Upper lobe of left lung (tissue), 6 donors: ENCODE measurements at regions not wholly inside any gene's neighbourhood (a gene's known extent, or its start where the extent isn't known, plus 50 kb on each side); places are given as distances from the start of the nearest gene placed in this dataset.

ENCODE experiments used
- ATAC-seq, 2 donors: fragments of 200-7000 bp; cut with Tn5 transposase; one replicate each; pipeline ENCODE4 v1.9.1; 2022; ENCODE audit warnings: mild to moderate bottlenecking in 2 of 2, moderate library complexity in 2 of 2; ENCODE audit not compliant: low FRiP score in 2 of 2
- DNase-seq, 2 donors: peaks; one replicate each; pipeline ENCODE4 v3.0.0-alpha.2; 2019 to 2020
- H3K27ac ChIP-seq, 4 donors: fragments of 200-600 bp; sonication (generic); one replicate each; pipeline ENCODE4 v1.5.1; 2016 to 2019
- H3K27me3 ChIP-seq, 4 donors: fragments of 200-600 bp; sonication (generic); one replicate each; pipeline ENCODE4 v1.5.1; 2017 to 2019
- H3K36me3 ChIP-seq, 4 donors: fragments of 200-600 bp; sonication (generic); one replicate each; pipeline ENCODE4 v1.5.1; 2016 to 2019
- H3K4me1 ChIP-seq, 4 donors: fragments of 200-600 bp; sonication (generic); one replicate each; pipeline ENCODE4 v1.5.1; 2018 to 2019
- H3K4me3 ChIP-seq, 4 donors: fragments of 200-600 bp; sonication (generic); one replicate each; pipeline ENCODE4 v1.5.1; 2017 to 2019; ENCODE audit warnings: mild to moderate bottlenecking in 2 of 4, moderate library complexity in 1 of 4
- H3K9me3 ChIP-seq, 4 donors: fragments of 200-600 bp; sonication (generic); one replicate each; pipeline ENCODE4 v1.5.1; 2018 to 2019
- EP300 ChIP-seq, 4 donors: sonication (generic); formaldehyde crosslinking; IDR thresholded peaks; one replicate each; pipeline ENCODE4 v1.5.1; 2017; ENCODE audit warnings: antibody characterized with exemption in 4 of 4, control low read depth in 2 of 4
- POLR2A ChIP-seq, 4 donors: fragments of 450-650 bp; IDR thresholded peaks; one replicate each; pipeline ENCODE4 v1.5.1; 2016 to 2017; ENCODE audit warnings: antibody characterized with exemption in 4 of 4, mild to moderate bottlenecking in 2 of 4
- POLR2AphosphoS5 ChIP-seq, 2 donors: sonication (generic); formaldehyde crosslinking; IDR thresholded peaks; one replicate each; pipeline ENCODE4 v1.5.1; 2017; ENCODE audit warnings: antibody characterized with exemption in 2 of 2
- WGBS, 2 donors: methylation state at CpG; one replicate each; pipeline ENCODE4 v1.1.5; 2017 to 2018; 5-methylcytosine and 5-hydroxymethylcytosine counted together
- TF ChIP-seq, protein P1 (sequence below), 6 experiments: fragments of 450-650 bp in 4 of 6; fragments of 200-600 bp in 2 of 6; sonication (generic) in 2 of 6; IDR thresholded peaks; one replicate each; pipeline ENCODE4 v1.5.1; 2016 to 2019; ENCODE audit warnings: antibody characterized with exemption in 6 of 6
- donor health status: DM: no; HTN: no; CAD: no; lungs with moderate emphysema.
- donor health status: DM: no; HTN: yes; CAD: no; lungs with severe emphysema.

DNA sequence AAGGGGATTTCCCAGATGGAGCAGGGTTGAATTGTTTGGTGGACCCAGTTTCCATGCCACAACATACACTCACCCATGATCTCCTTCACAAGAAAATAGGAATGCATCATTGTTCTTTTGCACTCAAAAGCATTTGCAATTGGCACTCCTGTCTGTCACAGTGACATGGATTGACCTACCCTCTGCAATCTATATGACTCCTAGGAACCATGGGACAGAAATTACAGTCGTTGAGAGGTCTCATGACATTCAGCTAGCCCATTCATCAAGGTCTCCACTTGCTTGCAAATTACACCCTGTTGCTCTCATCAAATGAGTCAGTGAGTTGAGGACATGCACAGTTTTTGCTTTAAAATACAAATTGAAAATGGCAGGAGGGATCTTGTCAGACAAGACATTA, 448.5 kb downstream of the LPIN1 start:
- WGBS, 2 donors = 67 to 80% methylated on average over 1 of the region's 1 CpG
- H3K4me1 ChIP-seq = peaks cover 3 to 16% (median 10%) of the 10 kb centered on the region in 4 donors
- no peaks in the 10 kb centered on the region for H3K27me3 ChIP-seq
- no peak for DNase-seq
- H3K36me3 ChIP-seq = no peaks in the 10 kb centered on the region
- no peaks in the 10 kb centered on the region for H3K9me3 ChIP-seq
- H3K27ac ChIP-seq = no peak overlapping the region
- TF ChIP-seq, protein P1, sequence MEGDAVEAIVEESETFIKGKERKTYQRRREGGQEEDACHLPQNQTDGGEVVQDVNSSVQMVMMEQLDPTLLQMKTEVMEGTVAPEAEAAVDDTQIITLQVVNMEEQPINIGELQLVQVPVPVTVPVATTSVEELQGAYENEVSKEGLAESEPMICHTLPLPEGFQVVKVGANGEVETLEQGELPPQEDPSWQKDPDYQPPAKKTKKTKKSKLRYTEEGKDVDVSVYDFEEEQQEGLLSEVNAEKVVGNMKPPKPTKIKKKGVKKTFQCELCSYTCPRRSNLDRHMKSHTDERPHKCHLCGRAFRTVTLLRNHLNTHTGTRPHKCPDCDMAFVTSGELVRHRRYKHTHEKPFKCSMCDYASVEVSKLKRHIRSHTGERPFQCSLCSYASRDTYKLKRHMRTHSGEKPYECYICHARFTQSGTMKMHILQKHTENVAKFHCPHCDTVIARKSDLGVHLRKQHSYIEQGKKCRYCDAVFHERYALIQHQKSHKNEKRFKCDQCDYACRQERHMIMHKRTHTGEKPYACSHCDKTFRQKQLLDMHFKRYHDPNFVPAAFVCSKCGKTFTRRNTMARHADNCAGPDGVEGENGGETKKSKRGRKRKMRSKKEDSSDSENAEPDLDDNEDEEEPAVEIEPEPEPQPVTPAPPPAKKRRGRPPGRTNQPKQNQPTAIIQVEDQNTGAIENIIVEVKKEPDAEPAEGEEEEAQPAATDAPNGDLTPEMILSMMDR (IDR thresholded peaks at IDR 0.05) = no peak
- TF ChIP-seq EP300 (IDR thresholded peaks at IDR 0.05) = no peak
- no peak for TF ChIP-seq POLR2A (IDR thresholded peaks at IDR 0.05)
- no peak for TF ChIP-seq POLR2AphosphoS5 (IDR thresholded peaks at IDR 0.05)
- H3K4me3 ChIP-seq = no peak overlapping the region
- no peak for ATAC-seq

DNA sequence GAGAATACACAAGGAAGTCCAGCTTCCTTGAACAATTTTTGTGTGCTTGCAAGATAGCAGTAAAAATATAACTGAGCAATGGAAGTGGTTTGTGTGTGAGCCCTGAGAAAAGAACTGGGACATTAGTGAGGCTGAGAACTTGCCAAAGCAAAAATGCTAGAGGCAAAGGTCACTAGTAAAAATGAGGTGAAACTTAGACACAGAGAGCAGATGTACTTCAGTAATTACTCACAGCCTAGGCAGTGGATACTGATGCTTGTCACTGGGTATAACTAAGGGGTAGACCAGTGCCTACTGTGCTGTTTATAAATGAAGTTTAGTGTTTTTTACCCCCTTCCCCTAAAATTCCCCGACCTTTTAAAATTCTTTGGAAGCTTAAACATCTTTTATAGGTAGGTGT, 450.1 kb downstream of the LPIN1 start:
- no peak for ATAC-seq
- peaks cover 9 to 21% (median 13%) of the 10 kb centered on the region in 4 donors for H3K4me1 ChIP-seq
- no peaks in the 10 kb centered on the region for H3K27me3 ChIP-seq
- DNase-seq = no peak
- no peak overlapping the region for H3K27ac ChIP-seq
- 76 to 90% methylated on average over 1 of the region's 1 CpG for WGBS, 2 donors
- TF ChIP-seq POLR2AphosphoS5 (IDR thresholded peaks at IDR 0.05) = no peak
- TF ChIP-seq EP300 (IDR thresholded peaks at IDR 0.05) = no peak
- TF ChIP-seq, protein P1 (IDR thresholded peaks at IDR 0.05) = no peak
- TF ChIP-seq POLR2A (IDR thresholded peaks at IDR 0.05) = no peak
- no peaks in the 10 kb centered on the region for H3K9me3 ChIP-seq
- no peaks in the 10 kb centered on the region for H3K36me3 ChIP-seq
- H3K4me3 ChIP-seq = no peak overlapping the region

DNA sequence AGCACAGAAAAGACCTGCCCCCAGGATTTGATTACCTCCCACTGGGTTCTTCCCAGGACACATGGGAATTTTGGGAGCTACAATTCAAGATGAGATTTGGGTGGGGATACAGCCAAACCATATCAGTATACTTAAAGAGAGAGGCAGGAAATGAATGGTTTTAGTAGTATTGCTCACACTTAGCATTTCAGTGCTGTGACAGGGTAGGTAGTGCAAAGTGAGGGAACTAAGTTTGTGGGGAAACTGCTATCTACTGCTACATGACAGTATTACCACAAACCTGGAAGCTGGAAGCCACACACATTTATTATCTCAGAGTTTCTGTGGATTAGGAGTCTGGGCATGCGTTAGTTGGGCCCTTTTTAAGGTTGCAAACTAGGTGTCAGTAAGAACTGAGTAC, 450.7 kb downstream of the LPIN1 start:
- H3K9me3 ChIP-seq = no peaks in the 10 kb centered on the region
- ATAC-seq (no peak), DNase-seq (no peak)
- no peak overlapping the region for H3K27ac ChIP-seq
- 93 to 100% methylated on average over 1 of the region's 1 CpG for WGBS, 2 donors
- H3K36me3 ChIP-seq = no peaks in the 10 kb centered on the region
- H3K27me3 ChIP-seq = no peaks in the 10 kb centered on the region
- H3K4me1 ChIP-seq = peaks cover 9 to 18% (median 13%) of the 10 kb centered on the region in 4 donors
- no peak overlapping the region for H3K4me3 ChIP-seq
- TF ChIP-seq POLR2AphosphoS5 (IDR thresholded peaks at IDR 0.05) (no peak), POLR2A (IDR thresholded peaks at IDR 0.05) (no peak)

DNA sequence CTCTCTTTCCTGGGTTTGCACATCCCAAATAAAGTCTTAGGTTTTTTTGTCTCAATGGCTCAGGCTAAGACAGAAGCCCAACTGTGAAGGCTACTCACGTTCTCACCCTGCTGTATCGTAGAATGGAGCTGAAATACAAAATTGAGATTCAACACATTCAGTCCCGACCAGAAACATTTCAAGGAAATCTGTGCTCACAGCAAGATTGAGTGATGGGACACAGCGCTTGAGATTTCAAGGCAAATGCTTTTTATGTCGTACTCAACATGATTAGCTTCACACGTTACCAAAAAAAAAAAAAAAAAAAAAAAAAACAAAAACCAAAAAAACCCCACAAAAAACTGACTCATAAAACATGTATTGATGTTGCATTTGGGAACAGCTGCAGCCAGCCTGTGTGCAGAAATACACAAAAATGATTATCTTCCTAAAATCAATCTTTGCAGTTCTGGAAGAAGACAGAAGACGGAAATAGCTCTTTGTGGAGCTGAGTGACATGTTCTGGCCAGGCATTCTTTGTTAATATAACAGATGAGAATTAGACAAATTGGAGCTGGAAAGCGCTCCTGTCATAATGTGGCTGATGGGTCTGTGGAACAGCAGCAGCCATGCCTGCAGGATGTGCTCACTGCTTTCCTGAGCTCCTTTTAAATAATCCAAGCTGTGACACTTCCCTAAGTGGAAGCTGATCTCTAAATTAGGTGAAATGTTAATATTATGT, 453.2 kb downstream of the LPIN1 start:
- TF ChIP-seq EP300 (IDR thresholded peaks at IDR 0.05) (no peak), POLR2AphosphoS5 (IDR thresholded peaks at IDR 0.05) (peak; percentile 13 to 28)
- no peak overlapping the region for H3K4me3 ChIP-seq
- peaks cover 9 to 13% (median 9%) of the 10 kb centered on the region in 4 donors for H3K4me1 ChIP-seq
- DNase-seq (no peak), ATAC-seq (no peak)
- H3K27me3 ChIP-seq = no peaks in the 10 kb centered on the region
- 55 to 62% methylated on average over 8 of the region's 8 CpGs for WGBS, 2 donors
- H3K27ac ChIP-seq = peak overlapping the region in 2 of 4 donors; percentile 15 to 22
- no peaks in the 10 kb centered on the region for H3K9me3 ChIP-seq
- no peaks in the 10 kb centered on the region for H3K36me3 ChIP-seq

DNA sequence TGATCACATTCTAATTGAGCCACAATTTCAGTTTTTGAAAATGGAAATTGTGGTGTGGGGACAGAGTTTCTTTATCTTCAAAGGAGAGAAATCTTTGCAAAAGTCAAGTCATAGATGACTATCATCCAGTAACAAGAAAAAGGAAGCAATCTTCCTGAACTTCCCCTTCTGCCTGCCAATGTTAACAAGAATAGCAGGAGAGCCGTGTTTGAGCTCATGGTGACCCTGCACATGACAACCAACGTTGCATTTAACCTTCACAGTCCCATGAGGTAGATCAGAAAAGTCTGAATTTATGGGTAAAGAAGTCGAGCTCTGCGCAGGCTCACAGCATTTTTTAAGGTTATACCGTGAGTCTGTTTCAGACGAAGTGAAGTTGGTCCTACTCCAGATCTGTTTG, 454.9 kb downstream of the LPIN1 start:
- 57 to 67% methylated on average over 6 of the region's 6 CpGs for WGBS, 2 donors
- no peak overlapping the region for H3K4me3 ChIP-seq
- no peaks in the 10 kb centered on the region for H3K36me3 ChIP-seq
- DNase-seq (no peak), ATAC-seq (peak in 1 of 2 donors; percentile 51)
- no peaks in the 10 kb centered on the region for H3K9me3 ChIP-seq
- TF ChIP-seq POLR2AphosphoS5 (IDR thresholded peaks at IDR 0.05) = no peak
- TF ChIP-seq EP300 (IDR thresholded peaks at IDR 0.05) = no peak
- no peak for TF ChIP-seq POLR2A (IDR thresholded peaks at IDR 0.05)
- TF ChIP-seq, protein P1 (IDR thresholded peaks at IDR 0.05) = no peak
- no peaks in the 10 kb centered on the region for H3K27me3 ChIP-seq
- no peak overlapping the region for H3K27ac ChIP-seq
- H3K4me1 ChIP-seq = peaks cover 9 to 12% (median 9%) of the 10 kb centered on the region in 4 donors
